GM23338 (cell line): ENCODE measurements at regions not wholly inside any gene's neighbourhood (a gene's known extent, or its start where the extent isn't known, plus 50 kb on each side); places are given as distances from the start of the nearest gene placed in this dataset.

Source experiments
- ATAC-seq: fragments of 200-7000 bp; cut with Tn5 transposase; 3 replicates; pipeline ENCODE4 v1.9.1; 2020
- DNase-seq: peaks from one replicate; pipeline ENCODE4 v3.0.0-alpha.2; 2015; ENCODE audit warnings: low spot score
- H2AFZ ChIP-seq: fragments of 200-600 bp; sonication (generic); 2 replicates; pipeline ENCODE4 v1.8.0; 2016; ENCODE audit warnings: antibody characterized with exemption, mild to moderate bottlenecking, moderate library complexity
- H3F3A ChIP-seq: fragments of 200-600 bp; sonication (generic); replicated peaks from 2 replicates; pipeline ENCODE4 v1.8.0; 2017; ENCODE audit warnings: antibody characterized with exemption, mixed run types, low read depth
- H3K27ac ChIP-seq: fragments of 200-600 bp; sonication (generic); 2 replicates; pipeline ENCODE4 v1.6.1; 2016; ENCODE audit warnings: low read depth
- H3K27me3 ChIP-seq: fragments of 200-600 bp; sonication (generic); 2 replicates; pipeline ENCODE4 v1.8.0; 2016; ENCODE audit warnings: mild to moderate bottlenecking, mixed run types, moderate library complexity; ENCODE audit not compliant: insufficient read depth
- H3K36me3 ChIP-seq: fragments of 200-600 bp; sonication (generic); 2 replicates; pipeline ENCODE4 v1.8.0; 2016; ENCODE audit warnings: mild to moderate bottlenecking; ENCODE audit not compliant: insufficient read depth
- H3K4me1 ChIP-seq: fragments of 200-600 bp; sonication (generic); 2 replicates; pipeline ENCODE4 v1.8.0; 2016; ENCODE audit warnings: mild to moderate bottlenecking, moderate library complexity; ENCODE audit not compliant: insufficient read depth
- H3K4me2 ChIP-seq: fragments of 200-600 bp; sonication (generic); 2 replicates; pipeline ENCODE4 v1.7.1; 2017; ENCODE audit warnings: mixed run types
- H3K4me3 ChIP-seq: fragments of 200-600 bp; sonication (generic); 2 replicates; pipeline ENCODE4 v1.6.1; 2016; ENCODE audit warnings: mixed run types
- H3K79me2 ChIP-seq: fragments of 200-600 bp; sonication (generic); replicated peaks from 2 replicates; pipeline ENCODE4 v1.8.0; 2017; ENCODE audit warnings: mild to moderate bottlenecking; ENCODE audit not compliant: insufficient read depth
- H3K9me2 ChIP-seq: fragments of 200-600 bp; sonication (generic); 2 replicates; pipeline ENCODE4 v1.8.0; 2017; ENCODE audit not compliant: insufficient read depth
- H4K20me1 ChIP-seq: fragments of 200-600 bp; sonication (generic); replicated peaks from 2 replicates; pipeline ENCODE4 v1.8.0; 2017; ENCODE audit warnings: mild to moderate bottlenecking; ENCODE audit not compliant: insufficient read depth
- H3K27ac Mint-ChIP-seq: 2 replicates; pipeline ENCODE4 v1.8.0; 2020; ENCODE audit warnings: inconsistent platforms, mild to moderate bottlenecking, moderate library complexity, mixed read lengths
- H3K27me3 Mint-ChIP-seq: 3 replicates; pipeline ENCODE4 v1.8.0; 2022; ENCODE audit warnings: low read depth, mild to moderate bottlenecking, moderate library complexity, mixed read lengths, inconsistent platforms; ENCODE audit not compliant: insufficient read depth, poor library complexity
- H3K36me3 Mint-ChIP-seq: 3 replicates; pipeline ENCODE4 v1.8.0; 2021; ENCODE audit warnings: low read depth, mild to moderate bottlenecking, inconsistent platforms, moderate library complexity, mixed read lengths
- H3K4me1 Mint-ChIP-seq: 3 replicates; pipeline ENCODE4 v1.8.0; 2020; ENCODE audit warnings: mild to moderate bottlenecking, inconsistent platforms, mixed read lengths
- H3K4me3 Mint-ChIP-seq: 3 replicates; pipeline ENCODE4 v1.8.0; 2021; ENCODE audit warnings: moderate library complexity, mild to moderate bottlenecking, inconsistent platforms, mixed read lengths
- H3K9me3 Mint-ChIP-seq: 3 replicates; pipeline ENCODE4 v1.8.0; 2020; ENCODE audit warnings: moderate library complexity, mild to moderate bottlenecking, inconsistent platforms, mixed read lengths
- CTCF ChIP-seq, 2 experiments: fragments of 200-600 bp in 1 of 2; sonication (generic) in 1 of 2; conservative IDR thresholded peaks; 2 replicates each; pipeline versions ENCODE4 v1.5.1 to v1.6.1; 2016 to 2017; ENCODE audit warnings: antibody characterized with exemption in 2 of 2, low read depth in 2 of 2, mild to moderate bottlenecking in 2 of 2, moderate library complexity in 1 of 2
- EZH2 ChIP-seq: fragments of 200-600 bp; sonication (generic); IDR thresholded peaks from one replicate; pipeline ENCODE4 v1.8.0; 2017; ENCODE audit warnings: antibody characterized with exemption, mild to moderate bottlenecking, low read depth; ENCODE audit not compliant: unreplicated experiment
- EZH2phosphoT487 ChIP-seq: fragments of 200-600 bp; sonication (generic); IDR thresholded peaks from one replicate; pipeline ENCODE4 v1.8.1; 2018; ENCODE audit warnings: antibody characterized with exemption; ENCODE audit not compliant: unreplicated experiment
- JUNB ChIP-seq: IDR thresholded peaks from one replicate; pipeline ENCODE4 v1.6.1; 2016; ENCODE audit warnings: antibody characterized with exemption; ENCODE audit not compliant: unreplicated experiment
- NANOG ChIP-seq: IDR thresholded peaks from 2 replicates; pipeline ENCODE4 v1.6.1; 2016; ENCODE audit warnings: antibody characterized with exemption, borderline replicate concordance
- POLR2AphosphoS5 ChIP-seq: IDR thresholded peaks from 2 replicates; pipeline ENCODE4 v1.6.1; 2016; ENCODE audit warnings: antibody characterized with exemption, low read depth
- REST ChIP-seq: IDR thresholded peaks from one replicate; pipeline ENCODE4 v1.6.1; 2018; ENCODE audit warnings: antibody characterized with exemption; ENCODE audit not compliant: unreplicated experiment
- STAT1 ChIP-seq: IDR thresholded peaks from one replicate; pipeline ENCODE4 v1.6.1; 2016; ENCODE audit warnings: antibody characterized with exemption; ENCODE audit not compliant: unreplicated experiment
- ZNF114 ChIP-seq: fragments of 250-450 bp; sonication (Bioruptor Pico); IDR thresholded peaks from 2 replicates; pipeline ENCODE4 v1.5.0; 2020; ENCODE audit warnings: mild to moderate bottlenecking, moderate library complexity
- ZNF331 ChIP-seq: fragments of 250-450 bp; sonication (Bioruptor Pico); IDR thresholded peaks from 2 replicates; pipeline ENCODE4 v1.5.0; 2020; ENCODE audit warnings: low read depth, mild to moderate bottlenecking, moderate library complexity
- TF ChIP-seq, protein P1 (sequence below): fragments of 250-450 bp; sonication (Bioruptor Pico); IDR thresholded peaks from 2 replicates; pipeline ENCODE4 v1.5.0; 2020; ENCODE audit warnings: mild to moderate bottlenecking, moderate library complexity

GRCh38 chr11:29200791-29201562, 815.9 kb downstream of the KCNA4 start:
- Mint-ChIP-seq H3K27ac (no peak overlapping the region), H3K36me3 (no peaks in the 10 kb centered on the region), H3K27me3 (no peaks in the 10 kb centered on the region), H3K4me1 (no peaks in the 10 kb centered on the region; the same call in 2 of the 3 replicates), H3K4me3 (no peak overlapping the region), H3K9me3 (no peaks in the 10 kb centered on the region)
- H3K27me3 ChIP-seq, result no peaks in the 10 kb centered on the region
- no peaks in the 10 kb centered on the region for H3K9me2 ChIP-seq
- H3K4me3 ChIP-seq, result no peak overlapping the region
- no peaks in the 10 kb centered on the region for H3K79me2 ChIP-seq
- no peaks in the 10 kb centered on the region for H3K36me3 ChIP-seq
- H3K27ac ChIP-seq, result no peak overlapping the region
- H2AFZ ChIP-seq, result no peak overlapping the region
- H3F3A ChIP-seq, result no peaks in the 10 kb centered on the region
- no peak for DNase-seq
- TF ChIP-seq JUNB (no peak), STAT1 (no peak), CTCF (conservative IDR thresholded peaks at IDR 0.05; ENCODE audit: low read depth in 2 of 2) (no peak), EZH2phosphoT487 (no peak), REST (no peak), ZNF331 (CRISPR knock-in tag) (no peak), ZNF114 (CRISPR knock-in tag) (no peak), NANOG (no peak), EZH2 (no peak), POLR2AphosphoS5 (no peak)
- TF ChIP-seq, protein P1, sequence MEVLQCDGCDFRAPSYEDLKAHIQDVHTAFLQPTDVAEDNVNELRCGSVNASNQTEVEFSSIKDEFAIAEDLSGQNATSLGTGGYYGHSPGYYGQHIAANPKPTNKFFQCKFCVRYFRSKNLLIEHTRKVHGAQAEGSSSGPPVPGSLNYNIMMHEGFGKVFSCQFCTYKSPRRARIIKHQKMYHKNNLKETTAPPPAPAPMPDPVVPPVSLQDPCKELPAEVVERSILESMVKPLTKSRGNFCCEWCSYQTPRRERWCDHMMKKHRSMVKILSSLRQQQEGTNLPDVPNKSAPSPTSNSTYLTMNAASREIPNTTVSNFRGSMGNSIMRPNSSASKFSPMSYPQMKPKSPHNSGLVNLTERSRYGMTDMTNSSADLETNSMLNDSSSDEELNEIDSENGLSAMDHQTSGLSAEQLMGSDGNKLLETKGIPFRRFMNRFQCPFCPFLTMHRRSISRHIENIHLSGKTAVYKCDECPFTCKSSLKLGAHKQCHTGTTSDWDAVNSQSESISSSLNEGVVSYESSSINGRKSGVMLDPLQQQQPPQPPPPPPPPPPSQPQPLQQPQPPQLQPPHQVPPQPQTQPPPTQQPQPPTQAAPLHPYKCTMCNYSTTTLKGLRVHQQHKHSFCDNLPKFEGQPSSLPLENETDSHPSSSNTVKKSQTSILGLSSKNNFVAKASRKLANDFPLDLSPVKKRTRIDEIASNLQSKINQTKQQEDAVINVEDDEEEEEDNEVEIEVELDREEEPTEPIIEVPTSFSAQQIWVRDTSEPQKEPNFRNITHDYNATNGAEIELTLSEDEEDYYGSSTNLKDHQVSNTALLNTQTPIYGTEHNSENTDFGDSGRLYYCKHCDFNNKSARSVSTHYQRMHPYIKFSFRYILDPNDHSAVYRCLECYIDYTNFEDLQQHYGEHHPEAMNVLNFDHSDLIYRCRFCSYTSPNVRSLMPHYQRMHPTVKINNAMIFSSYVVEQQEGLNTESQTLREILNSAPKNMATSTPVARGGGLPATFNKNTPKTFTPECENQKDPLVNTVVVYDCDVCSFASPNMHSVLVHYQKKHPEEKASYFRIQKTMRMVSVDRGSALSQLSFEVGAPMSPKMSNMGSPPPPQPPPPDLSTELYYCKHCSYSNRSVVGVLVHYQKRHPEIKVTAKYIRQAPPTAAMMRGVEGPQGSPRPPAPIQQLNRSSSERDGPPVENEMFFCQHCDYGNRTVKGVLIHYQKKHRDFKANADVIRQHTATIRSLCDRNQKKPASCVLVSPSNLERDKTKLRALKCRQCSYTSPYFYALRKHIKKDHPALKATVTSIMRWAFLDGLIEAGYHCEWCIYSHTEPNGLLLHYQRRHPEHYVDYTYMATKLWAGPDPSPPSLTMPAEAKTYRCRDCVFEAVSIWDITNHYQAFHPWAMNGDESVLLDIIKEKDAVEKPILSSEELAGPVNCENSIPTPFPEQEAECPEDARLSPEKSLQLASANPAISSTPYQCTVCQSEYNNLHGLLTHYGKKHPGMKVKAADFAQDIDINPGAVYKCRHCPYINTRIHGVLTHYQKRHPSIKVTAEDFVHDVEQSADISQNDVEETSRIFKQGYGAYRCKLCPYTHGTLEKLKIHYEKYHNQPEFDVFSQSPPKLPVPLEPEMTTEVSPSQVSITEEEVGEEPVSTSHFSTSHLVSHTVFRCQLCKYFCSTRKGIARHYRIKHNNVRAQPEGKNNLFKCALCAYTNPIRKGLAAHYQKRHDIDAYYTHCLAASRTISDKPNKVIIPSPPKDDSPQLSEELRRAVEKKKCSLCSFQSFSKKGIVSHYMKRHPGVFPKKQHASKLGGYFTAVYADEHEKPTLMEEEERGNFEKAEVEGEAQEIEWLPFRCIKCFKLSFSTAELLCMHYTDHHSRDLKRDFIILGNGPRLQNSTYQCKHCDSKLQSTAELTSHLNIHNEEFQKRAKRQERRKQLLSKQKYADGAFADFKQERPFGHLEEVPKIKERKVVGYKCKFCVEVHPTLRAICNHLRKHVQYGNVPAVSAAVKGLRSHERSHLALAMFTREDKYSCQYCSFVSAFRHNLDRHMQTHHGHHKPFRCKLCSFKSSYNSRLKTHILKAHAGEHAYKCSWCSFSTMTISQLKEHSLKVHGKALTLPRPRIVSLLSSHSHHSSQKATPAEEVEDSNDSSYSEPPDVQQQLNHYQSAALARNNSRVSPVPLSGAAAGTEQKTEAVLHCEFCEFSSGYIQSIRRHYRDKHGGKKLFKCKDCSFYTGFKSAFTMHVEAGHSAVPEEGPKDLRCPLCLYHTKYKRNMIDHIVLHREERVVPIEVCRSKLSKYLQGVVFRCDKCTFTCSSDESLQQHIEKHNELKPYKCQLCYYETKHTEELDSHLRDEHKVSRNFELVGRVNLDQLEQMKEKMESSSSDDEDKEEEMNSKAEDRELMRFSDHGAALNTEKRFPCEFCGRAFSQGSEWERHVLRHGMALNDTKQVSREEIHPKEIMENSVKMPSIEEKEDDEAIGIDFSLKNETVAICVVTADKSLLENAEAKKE (CRISPR knock-in tag), result no peak
- H3K4me1 ChIP-seq, result no peaks in the 10 kb centered on the region
- H4K20me1 ChIP-seq, result no peaks in the 10 kb centered on the region
- ATAC-seq, result no peak
- H3K4me2 ChIP-seq, result no peak overlapping the region
